GM20000 (cell line): ENCODE measurements at regions not wholly inside any gene's neighbourhood (a gene's known extent, or its start where the extent isn't known, plus 50 kb on each side); places are given as distances from the start of the nearest gene placed in this dataset.

Experiments used
- DNase-seq: peaks from one replicate; pipeline ENCODE4 v3.0.0; 2012; ENCODE audit warnings: low spot score
- TF ChIP-seq, protein P1 (sequence below): IDR thresholded peaks from 2 replicates; pipeline ENCODE4 v1.5.1; 2012; ENCODE audit warnings: mild to moderate bottlenecking, control low read depth; ENCODE audit errors: extremely low read depth, missing control alignments

GRCh38 chr3:74426571-74426970 lies 187.9 kb downstream of the CNTN3 start:
- TF ChIP-seq, protein P1, sequence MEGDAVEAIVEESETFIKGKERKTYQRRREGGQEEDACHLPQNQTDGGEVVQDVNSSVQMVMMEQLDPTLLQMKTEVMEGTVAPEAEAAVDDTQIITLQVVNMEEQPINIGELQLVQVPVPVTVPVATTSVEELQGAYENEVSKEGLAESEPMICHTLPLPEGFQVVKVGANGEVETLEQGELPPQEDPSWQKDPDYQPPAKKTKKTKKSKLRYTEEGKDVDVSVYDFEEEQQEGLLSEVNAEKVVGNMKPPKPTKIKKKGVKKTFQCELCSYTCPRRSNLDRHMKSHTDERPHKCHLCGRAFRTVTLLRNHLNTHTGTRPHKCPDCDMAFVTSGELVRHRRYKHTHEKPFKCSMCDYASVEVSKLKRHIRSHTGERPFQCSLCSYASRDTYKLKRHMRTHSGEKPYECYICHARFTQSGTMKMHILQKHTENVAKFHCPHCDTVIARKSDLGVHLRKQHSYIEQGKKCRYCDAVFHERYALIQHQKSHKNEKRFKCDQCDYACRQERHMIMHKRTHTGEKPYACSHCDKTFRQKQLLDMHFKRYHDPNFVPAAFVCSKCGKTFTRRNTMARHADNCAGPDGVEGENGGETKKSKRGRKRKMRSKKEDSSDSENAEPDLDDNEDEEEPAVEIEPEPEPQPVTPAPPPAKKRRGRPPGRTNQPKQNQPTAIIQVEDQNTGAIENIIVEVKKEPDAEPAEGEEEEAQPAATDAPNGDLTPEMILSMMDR, result no peak
- no peak for DNase-seq

GRCh38 chr3:74423867-74424266 lies 190.6 kb downstream of the CNTN3 start:
- no peak for DNase-seq
- TF ChIP-seq, protein P1, result no peak

DNA sequence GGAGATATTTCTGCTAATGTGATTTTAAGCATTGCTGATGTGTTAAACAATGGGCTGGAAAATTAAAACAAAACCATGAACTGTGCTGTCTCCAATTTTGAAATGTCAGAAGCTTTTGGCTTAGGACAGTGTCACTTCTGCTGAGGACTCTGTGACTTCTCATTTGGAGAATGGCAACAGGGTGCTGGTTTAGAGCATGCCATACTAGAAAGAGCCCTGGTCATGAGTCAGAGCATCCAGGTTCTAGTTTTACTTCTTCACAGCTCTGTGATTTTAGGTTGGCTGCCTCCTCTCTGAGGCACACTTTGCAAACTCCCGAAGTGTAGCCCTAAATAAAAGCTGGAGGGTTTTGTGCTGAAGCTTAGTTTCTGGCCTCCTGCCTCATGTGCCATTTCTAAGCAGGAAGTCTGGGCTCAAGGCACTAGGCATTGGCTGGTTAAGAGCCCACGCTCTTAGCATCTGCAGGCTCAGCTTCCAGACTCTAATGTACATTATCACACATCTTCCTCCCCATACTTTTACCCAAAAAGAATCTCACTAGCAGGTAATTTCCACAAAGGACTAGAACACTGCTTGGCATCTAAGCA lies 193.8 kb downstream of the CNTN3 start:
- TF ChIP-seq, protein P1, result no peak
- no peak for DNase-seq

DNA sequence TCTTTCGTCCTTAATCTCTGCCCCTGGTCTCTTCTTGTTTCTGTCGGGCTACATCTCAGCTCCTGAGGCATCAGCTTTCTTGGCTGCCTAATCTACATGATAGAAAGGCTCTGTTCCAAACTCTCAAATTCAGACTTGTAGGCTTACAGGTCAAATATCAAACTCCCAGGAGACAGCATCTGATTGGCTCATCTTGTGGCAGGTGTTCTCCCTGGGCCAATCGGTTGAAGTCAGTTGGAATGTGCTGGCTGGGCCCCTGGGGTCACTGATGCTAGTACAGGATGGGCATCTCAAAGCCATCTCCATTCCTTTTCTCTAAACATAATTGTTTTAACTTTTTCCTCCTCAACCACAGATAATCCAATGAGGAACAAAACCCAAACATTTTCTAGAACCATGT lies 198.7 kb downstream of the CNTN3 start:
- TF ChIP-seq, protein P1, result no peak
- DNase-seq, result no peak

GRCh38 chr3:74413547-74414241 lies 200.8 kb downstream of the CNTN3 start:
- TF ChIP-seq, protein P1, result no peak
- no peak for DNase-seq

- DNase-seq, result no peak
- TF ChIP-seq, protein P1, result no peak
Measured at GRCh38 chr3:74410276-74410941, 204.1 kb downstream of the CNTN3 start.

- TF ChIP-seq, protein P1, result no peak
- DNase-seq, result no peak
Measured at GRCh38 chr3:74409066-74409465, 205.4 kb downstream of the CNTN3 start.
